DMS 273 treated with DMSO at 0.1 percent for 48 hours (cell line): ENCODE measurements at regions not wholly inside any gene's neighbourhood (a gene's known extent, or its start where the extent isn't known, plus 50 kb on each side); places are given as distances from the start of the nearest gene placed in this dataset.

Experiments used
- DNase-seq: peaks from one replicate; lab custom pipeline; 2025; lab: John Stamatoyannopoulos, UW

DNA sequence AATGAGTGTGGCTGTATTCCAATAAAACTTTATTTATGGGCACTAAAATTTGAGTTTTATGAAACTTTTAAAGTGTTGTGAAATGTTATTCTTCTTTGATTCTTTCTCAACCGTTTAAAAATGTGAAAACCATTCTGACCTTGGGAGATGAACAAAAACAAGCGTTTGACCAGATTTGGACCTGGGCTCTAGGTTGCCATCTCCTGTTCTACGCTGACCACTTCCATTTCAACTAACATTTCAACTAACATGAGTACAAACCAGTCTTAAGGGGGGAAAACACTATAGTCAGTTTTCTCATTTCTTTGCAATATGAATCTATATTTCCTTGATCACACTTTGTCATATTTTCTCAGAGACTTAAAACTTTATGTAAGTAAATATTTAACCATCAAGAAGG, 118.4 kb upstream of the IRX5 start:
- no peak for DNase-seq

DNA sequence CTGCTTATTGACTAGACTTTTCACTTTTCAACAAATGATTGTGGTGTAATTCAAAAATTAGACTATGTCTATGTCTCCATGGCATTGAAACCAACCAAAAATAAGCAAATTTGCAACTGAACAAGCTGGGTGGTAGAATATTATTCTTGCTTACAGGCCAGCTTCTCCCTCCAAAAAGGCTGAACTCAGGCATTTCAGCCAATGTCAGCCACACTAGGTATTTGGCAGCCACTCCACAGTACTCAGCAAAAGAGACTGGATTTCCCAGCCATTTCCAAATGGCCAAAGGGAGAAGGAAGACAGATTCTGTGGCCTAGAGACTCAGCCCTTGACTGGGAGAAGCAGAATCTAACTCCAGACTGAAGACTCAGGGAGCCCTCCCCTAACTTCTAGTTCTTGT, 121.8 kb upstream of the IRX5 start:
- no peak for DNase-seq

DNA sequence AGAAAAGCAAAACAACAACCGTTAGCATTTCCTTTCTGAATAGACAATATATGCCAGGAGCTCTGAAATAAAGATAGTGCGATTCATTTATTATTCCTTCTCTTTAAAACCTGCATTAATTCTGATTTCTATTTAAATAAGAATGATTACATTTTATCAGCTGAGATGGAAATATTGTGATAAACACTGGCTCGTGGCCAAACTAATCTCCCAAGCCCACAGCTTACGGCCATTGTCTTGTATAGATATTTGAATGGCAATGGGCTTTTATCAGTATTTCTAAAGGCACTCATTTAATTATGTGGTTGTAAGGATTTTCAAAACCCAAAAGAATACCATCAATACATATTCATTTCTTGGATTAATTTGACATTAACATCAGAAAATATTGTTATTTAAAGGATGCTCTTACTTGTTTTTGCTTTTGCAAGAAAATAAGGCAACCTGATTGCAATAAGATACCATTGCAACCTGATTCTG, 123.7 kb upstream of the IRX5 start:
- no peak for DNase-seq

DNA sequence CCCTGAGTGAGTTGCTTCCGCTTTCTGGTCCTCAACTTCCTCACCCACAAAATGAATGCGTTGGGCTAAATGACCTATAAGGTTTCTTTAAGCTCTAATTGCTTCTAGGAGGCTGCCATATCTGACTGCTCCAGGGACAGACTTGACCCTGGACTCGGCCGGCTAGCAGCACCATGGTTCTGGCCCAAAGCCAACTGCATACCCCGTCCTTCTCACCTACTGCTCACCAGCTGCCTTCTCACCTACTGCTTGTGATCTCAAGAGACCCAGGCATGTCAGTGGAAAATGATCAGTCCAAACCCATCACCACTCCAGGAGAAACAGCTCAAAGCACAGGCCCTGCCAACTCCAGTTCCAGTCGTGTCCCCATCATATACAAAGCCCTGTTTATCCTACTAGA, 124.3 kb upstream of the IRX5 start:
- DNase-seq: no peak

DNA sequence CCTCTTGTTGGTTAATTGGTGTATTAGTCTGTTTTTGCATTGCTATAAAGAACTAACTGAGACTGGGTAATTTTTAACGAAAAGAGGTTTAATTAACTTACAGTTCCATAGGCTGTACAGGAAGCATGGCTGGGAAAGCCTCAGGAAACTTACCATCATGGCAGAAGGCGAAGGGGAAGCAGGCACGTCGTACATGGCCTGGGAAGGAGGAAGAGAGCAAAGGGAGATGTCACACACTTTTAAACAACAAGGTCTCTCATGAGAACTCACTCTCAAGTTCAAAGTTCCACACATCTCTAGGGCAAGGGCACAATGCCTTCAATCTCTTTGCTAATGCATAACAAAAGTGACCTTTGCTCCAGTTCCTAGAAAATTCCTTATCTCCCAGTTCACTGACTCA, 125.0 kb upstream of the IRX5 start:
- no peak for DNase-seq

DNA sequence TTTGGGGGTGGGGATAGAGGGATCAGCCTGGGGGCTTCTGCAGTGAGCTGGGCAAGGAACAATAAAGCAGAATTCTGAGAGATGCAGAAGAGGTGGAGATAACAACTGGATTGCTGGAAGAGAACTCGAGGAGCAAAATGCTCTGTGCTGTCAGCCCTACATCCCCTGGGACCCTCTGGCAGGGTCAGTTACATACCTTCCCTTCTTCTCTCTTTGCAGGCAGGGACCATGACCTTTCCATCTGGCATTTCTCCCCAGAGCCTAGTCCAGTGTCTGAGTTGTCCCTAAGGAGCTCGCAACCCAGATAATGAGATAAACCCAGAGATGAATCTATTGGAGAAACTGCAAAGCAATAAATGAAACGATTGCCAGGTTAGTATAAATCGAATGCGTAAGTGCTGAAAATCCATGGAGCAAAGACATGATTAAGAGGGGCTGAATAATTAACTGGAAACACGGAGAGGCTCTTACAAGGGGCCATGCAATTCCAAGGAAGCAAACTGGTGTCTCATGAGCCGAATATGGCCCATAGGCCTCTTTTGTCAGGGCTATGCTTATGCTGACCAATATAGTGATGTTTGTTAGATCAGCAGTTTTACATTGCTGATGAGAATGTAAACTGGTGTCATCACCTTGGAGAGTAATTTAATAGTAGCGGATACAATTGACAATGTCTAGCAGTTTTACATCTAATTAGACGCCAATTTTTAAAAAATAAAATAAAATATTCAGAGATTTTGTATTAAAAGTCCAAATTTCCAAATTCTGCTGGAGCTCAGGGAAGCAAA, 129.4 kb upstream of the IRX5 start:
- no peak for DNase-seq

DNA sequence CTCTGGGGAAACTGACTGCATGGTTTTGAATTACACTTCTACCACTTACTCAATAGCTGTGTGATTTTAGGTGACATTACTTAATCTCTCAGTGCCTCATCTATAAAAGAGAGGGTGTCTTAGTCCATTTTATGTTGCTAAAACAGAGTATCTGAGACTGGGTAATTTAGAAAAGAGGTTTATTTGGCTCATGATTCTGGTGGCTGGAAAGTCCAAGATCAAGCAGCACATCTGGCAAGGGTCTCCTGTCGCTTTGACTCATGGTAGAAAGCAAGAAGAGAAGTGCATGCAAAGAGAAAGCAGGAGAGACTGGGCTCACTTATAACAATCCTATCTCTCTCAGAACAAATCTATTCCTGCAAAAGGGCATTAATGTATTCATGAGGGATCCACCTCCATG, 132.4 kb upstream of the IRX5 start:
- DNase-seq: no peak

DNA sequence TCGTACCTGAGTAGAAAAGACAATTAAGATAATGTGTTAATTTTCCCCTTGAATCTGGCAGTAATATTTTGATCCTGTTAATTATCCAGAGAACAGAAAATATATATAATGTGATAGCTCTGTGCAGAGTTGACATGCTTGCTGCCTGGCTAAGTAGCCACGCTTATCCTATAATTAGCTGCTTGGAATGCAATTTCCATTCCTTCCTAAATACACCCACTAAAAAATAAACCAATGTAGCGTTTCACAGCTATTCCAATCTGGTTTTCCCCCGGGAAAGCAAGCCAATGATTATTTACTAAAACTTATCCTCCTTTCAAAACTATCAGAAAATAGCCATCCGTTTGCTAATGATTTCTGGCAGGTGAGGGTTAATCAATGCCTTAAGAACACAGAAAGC, 134.5 kb upstream of the IRX5 start:
- DNase-seq: no peak

DNA sequence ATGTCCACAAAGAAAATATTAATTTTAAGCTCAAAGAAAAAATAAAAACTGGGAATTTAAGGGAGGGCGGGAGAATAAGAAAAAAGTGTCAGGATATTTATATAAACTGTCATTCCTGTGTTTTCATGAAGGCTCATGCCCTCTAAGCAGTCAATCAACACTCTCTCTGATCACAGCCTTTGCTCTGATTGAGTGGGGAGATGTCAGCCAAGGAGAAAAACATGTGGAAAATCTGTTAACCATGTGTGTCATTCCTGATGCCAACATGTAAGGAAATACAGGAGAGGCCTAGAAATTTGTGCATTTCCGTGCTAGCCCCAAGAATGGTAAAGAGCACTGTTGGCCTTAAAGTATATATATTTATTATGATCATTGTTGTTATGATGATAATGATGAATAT, 137.9 kb upstream of the IRX5 start:
- DNase-seq: no peak

DNA sequence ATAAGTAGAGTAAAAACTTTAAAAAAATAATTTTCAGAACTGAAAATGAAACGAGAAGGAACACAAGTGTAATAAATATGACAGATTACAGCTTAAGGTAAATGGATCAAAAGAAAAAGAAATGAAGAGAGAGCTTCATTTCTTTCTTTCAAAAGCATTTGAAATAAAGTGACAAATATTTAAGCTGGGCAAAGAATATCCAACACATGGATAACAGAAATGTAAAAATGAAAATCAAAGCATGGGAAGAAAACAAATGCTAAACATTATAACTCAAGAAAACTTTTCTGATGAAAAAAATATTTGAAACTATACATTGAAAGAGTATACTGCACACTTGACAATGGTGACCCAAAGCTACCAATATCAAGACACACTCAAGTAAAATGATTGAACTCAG, 143.6 kb upstream of the IRX5 start:
- DNase-seq: no peak

DNA sequence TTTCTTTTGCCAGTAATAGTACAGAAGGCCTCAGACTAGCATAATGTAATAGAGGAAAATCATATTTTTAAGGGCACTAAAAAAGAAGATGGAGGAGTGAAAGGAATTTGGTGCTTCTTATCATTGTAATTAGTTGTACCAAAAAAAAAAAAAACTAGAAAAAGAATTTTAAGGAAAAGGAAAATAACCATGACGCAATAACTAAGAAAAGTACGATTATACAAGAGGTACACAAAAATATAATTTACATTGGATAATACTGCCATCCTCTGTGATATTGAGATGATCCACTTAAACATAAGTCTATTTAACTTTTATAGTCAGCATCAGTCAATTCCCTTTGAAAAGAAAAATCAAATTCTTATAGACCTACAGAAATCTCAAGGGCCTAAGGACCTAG, 146.7 kb upstream of the IRX5 start:
- DNase-seq: no peak

DNA sequence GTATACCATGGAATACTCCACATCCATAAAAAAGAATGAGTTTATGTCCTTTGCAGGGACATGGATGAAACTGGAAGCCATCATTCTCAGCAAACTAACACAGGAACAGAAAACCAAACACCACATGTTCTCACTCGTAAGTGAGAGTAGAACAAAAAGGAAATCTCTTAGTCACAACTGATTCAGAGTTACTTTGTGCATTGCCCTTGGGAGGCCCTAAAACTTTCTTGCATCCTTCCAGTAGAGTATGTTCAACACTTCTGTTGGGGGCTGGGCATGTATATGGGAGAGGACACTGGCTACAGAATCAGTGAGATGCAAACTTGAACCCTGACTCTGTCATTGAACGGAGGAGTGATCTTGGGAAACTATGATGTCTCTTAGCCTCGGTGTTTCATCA, 147.4 kb upstream of the IRX5 start:
- no peak for DNase-seq

DNA sequence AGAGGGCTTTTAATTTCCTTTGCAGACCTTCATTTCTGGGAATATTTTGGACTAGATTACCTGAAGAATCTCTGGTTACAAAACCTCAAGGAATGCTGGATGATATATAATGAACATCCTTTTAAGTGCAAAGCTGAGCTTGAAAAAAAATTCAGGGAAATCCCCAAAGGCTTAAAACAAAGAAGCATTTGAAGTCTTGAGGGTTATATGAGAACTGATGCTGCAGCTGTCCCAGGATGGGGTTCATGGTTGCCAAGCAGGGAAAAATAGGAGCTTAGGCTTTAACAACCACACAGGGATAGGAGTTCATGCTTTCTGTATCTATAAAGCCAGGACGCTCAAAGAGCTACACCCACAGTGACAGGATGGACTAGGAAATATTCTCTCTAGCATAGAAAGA, 150.4 kb upstream of the IRX5 start:
- DNase-seq: no peak

DNA sequence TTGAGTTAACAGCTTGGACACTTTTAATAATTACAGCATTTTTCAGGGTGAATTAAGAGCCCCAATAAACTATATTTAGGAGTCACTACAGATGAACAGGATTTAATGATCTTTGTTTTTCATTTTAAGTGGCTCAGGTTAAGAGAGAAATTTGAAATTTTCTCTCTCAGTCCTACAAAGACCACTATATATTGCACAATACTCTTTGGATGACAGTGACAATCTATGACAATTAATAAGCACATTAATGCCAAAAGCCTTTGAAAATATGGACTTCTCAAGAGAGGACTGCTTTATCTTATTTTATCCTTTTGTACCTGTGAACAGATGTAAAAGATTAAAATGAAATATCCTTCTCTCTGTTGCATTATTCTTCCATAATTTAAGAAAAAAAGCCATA, 151.1 kb upstream of the IRX5 start:
- DNase-seq: no peak

DNA sequence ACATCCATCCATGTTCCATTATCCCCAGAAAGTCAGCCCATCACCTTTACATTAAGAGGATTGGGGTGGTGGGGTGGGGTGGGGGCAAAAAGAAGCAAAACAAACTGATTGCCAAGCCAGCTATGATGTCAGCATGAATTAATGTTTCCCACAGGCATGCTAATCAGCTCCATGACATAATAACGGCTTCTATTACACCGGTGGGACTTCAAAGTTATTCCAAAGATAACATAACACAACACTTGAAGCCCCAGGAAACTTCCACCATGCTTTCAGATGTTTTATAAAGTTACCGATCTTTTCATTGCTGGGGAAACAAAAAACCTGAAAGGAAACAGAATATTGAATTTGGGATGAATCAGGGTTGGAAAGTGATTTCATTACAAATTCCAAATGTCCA, 155.9 kb upstream of the IRX5 start:
- DNase-seq: no peak

DNA sequence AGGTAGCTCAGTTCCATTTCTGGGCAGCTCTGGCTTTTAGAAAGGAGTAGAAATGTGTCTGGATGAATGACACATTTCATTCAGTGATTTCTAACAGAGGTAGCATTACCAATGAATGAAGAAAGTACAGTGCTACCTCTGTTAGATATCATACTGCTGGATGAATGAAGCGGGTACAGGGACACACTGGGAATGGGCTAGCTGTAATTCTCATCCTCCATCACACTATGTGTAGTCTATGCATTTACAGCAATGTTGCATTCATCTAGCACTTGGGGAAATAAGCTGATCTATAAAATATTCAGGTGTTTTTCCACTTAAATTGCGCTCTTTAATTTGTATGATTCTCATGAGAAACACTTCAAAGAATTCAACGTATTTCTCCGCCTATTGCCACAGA, 158.3 kb upstream of the IRX5 start:
- DNase-seq: no peak

DNA sequence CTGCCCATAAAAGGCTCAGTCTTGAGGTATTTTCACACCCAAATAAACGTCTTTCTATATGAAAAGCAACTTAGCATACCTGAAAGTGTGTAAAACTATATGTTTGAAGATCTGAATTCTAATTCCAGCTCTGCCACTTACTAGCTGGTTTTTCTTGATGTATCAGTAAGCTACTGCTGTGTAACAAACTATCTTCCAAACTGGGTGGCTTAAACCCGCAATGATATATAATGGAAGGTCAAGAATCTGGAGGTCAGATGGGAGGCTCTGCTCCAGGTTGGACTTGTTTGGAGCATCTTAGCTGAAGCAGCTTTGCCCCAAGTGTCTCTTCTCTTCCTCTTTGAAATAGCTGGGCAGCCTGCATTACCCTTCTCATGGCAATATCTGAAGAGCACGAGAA, 164.3 kb upstream of the IRX5 start:
- DNase-seq: no peak

DNA sequence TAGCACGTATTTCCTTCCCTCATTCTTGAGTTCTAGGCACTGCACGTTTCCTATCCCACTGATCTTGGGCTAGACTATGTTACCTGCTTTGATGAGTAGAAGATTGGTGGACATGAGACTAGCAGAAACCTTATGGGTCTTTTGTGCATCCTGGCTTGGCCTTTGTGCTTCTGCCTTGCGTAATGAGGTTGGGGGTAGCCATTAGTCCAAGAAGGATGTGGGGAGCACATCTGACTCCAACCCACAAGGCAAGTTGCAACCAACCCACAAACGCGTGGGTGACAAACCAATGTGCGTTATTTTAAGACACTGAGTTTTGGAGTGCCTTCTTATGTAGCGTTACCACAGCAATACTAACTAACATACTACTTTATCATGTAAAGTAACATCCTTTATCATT, 180.4 kb upstream of the IRX5 start:
- no peak for DNase-seq

DNA sequence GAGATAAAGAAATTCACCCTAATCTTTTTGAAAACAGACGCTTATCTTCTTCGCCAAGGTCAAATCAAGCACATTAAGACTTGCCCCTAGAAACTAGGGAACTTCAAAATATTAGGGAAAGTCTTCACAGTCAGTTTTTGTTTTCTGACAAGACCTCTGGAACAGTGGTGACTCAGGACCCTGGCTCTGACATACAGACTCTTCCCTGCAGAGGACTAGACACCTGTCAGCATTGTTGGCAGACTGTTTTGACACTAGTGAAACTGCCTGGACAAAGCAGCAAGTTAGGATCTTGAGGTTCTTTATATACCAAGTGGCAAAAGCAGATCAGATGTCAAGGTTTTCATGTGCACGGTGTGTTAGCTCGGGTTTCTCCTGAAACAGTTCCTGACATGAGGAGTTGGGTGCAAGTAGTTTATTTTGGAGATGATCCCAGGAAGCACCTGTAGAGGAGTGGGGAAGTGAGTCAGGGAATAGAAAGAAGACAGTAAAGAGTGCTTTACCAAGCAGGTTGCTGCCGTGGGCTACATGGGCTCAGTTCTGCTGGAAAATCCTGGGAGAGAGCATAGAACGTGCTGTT, 182.0 kb upstream of the IRX5 start:
- DNase-seq: no peak

DNA sequence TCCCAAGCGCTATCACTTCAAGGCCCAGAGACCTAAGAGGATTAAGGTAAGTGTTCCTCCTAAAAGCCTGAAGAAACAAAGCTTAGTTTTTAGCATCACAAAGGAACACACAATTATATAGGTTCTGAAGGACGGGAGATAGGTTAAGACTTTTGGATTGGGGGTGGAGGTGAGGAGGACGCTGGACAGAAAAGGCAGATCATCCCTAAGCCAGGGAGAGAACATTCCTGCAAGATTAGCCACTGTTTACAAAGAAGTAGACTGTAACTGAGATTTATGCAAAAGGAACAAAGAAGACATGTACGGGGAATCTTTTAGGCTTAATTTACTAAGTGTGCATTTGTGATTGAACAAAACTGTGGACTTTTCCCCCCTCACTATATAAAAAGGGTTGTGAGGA, 184.1 kb upstream of the IRX5 start:
- DNase-seq: no peak

DNA sequence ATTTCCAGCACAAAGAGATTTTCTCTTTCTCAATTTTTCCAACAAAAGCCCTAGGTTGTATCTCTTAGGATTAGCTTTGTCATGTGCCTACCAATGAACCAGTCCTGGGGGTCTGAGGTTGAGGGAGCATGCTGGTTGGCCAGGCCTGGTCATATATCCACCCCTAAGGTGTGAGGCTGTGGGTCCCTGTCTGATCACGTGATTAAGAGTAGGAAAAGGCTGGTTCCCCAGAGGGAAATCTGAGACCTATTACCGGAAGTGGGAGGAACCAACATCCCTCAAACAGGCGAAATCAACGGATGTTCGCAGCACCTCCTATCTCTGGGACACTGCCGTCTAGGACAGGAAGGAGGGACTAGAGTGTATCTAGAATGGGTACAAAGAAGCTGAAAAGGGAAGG, 185.7 kb upstream of the IRX5 start:
- DNase-seq: no peak

DNA sequence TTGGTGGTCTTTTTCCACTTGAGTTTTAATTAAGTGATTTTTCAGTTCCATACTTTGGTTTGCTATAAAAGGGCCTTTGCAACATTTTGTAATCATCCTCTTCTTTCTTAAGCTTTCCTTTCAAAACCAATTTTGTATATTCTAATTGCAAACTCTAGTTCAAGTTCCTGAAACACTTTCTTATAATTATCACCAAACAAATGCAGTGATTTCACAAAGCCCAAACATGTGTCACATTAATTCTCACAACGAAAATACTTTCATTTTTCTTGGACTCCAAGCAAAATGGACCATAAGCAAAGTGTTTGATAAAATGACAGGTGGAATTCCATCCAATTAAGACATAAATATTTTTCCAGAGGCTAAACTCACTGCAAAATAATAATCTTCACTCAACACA, 188.2 kb upstream of the IRX5 start:
- DNase-seq: no peak

DNA sequence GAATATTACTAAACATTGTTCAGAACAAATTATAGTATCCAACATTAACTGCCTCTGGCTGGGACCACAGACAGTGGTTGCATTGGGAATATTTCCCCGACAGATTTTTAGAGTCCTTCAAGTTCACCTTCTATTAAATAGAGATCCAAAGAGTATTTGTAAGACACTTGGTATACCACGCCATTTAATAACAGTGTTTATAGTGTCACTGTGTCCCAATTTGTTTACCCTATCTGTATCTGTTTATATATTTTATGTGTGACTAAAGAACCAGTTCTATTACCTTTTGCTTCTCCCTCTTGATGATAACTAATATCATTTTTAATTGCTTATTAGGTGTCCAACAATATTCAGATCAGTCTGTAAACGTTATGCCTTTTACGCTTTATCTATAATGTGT, 191.3 kb upstream of the IRX5 start:
- DNase-seq: no peak

DNA sequence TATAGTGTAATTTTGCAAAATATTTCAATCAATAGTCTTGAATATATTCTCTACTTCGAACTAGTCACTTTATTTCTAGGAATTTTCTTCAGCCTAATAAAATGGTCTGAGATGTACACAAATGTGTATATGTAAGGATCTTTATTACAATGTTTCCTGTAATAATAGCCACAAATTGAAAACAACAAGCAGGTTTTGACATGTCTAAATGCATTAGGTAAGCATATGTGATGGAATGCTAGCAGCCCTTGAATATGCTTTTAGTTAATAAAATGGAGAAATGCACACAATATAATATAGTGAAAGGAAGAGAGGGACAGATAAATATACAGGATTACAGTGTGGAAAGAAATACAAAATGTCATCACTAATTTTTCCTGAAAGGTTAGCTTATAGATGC, 196.5 kb upstream of the IRX5 start:
- DNase-seq: no peak
